GM10266 (cell line): ENCODE measurements at regions not wholly inside any gene's neighbourhood (a gene's known extent, or its start where the extent isn't known, plus 50 kb on each side); places are given as distances from the start of the nearest gene placed in this dataset.

Experiments used
- DNase-seq: peaks from one replicate; pipeline ENCODE4 v3.0.0; 2012; ENCODE audit errors: extremely low spot score
- TF ChIP-seq, protein P1 (sequence below): IDR thresholded peaks from 2 replicates; pipeline ENCODE4 v1.5.1; 2012; ENCODE audit warnings: mild to moderate bottlenecking, low read depth; ENCODE audit not compliant: control insufficient read depth, insufficient read depth; ENCODE audit errors: missing control alignments

DNA sequence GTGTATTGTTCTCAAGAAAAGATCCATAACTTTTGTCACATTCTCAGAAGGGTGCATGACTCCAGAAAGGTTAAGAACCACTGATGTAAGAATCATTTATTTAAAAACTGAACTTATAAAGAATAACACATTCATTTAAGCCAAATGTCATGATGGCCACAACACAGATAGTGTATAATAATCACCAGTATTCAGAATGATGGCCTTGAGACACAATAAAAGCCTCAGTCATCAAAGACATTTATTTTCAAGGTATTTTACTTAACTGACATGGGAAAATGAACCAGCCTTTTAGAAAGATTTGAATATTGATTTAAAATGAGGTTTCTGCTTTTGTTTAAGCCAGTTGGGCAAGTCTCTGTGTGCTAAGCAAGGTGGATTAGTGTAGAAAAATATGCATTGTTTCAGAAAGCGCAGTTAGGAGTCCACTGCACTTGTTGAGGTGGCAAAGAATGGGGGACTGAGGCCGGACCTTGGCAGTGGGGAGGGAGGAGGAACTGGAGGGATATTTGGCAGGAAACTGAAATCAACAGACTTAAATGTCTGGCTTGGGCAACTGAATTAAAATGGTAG is 371.9 kb upstream of the ESRRG start:
- DNase-seq, result no peak
- TF ChIP-seq, protein P1, sequence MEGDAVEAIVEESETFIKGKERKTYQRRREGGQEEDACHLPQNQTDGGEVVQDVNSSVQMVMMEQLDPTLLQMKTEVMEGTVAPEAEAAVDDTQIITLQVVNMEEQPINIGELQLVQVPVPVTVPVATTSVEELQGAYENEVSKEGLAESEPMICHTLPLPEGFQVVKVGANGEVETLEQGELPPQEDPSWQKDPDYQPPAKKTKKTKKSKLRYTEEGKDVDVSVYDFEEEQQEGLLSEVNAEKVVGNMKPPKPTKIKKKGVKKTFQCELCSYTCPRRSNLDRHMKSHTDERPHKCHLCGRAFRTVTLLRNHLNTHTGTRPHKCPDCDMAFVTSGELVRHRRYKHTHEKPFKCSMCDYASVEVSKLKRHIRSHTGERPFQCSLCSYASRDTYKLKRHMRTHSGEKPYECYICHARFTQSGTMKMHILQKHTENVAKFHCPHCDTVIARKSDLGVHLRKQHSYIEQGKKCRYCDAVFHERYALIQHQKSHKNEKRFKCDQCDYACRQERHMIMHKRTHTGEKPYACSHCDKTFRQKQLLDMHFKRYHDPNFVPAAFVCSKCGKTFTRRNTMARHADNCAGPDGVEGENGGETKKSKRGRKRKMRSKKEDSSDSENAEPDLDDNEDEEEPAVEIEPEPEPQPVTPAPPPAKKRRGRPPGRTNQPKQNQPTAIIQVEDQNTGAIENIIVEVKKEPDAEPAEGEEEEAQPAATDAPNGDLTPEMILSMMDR, result no peak

DNA sequence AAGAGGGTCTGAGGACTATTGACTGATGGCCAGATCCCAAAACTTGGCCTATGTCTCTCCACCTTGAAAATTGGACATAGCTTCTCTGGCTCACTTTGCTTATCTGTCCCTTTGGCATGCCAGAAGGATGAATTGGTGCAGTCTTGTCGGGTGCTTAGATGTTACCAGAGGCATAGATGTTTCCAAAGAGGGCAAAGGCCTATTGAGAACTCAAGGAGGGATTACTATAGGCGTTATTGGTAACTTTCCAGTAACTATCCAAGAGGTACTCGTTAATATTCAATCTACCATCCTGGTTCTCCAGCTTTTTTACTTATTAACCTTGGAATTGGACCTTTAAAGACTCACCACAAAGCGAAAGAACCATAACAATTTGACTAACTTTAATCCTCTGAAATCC is 368.3 kb upstream of the ESRRG start:
- TF ChIP-seq, protein P1, result no peak
- DNase-seq, result no peak

DNA sequence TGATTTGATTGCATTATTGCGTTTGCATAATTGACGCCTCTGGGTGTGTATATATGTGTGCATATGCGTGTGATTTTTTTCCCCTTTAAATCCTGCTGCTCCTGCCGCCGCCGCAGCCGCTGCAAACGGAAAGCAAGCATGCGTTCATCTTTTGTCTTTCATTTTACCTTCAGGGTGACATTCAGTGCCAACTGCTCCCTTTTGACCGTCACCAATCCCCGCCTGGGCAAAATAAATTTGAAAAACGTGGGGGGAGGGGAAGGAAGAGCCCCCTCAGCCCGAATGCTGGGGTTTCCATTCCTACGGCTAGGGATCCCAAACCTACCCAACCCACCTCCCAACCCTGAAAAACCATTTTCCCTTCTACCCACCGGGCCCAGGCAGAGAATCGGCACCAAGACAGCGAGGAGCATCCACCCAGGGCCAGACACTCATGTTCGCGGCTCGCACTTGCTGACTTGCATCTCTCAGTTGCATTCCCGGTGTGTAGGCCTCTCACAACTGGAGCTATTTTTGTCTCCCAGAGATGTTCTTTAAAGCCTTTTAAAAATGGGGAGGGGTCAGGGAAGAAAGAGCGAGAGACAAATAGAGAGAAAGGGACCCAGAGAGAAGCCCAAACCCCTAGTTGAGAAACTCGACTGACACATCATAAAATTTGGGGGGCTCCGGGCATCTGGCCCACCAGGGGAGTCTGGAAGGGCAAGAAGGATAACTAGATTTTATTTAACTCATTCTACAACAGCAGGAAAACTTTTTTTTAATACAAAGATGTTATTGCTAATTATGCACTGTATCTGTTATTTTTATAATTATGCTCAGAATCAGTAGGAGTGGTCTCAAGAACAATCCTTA is 367.1 kb upstream of the ESRRG start:
- TF ChIP-seq, protein P1, result no peak
- no peak for DNase-seq

DNA sequence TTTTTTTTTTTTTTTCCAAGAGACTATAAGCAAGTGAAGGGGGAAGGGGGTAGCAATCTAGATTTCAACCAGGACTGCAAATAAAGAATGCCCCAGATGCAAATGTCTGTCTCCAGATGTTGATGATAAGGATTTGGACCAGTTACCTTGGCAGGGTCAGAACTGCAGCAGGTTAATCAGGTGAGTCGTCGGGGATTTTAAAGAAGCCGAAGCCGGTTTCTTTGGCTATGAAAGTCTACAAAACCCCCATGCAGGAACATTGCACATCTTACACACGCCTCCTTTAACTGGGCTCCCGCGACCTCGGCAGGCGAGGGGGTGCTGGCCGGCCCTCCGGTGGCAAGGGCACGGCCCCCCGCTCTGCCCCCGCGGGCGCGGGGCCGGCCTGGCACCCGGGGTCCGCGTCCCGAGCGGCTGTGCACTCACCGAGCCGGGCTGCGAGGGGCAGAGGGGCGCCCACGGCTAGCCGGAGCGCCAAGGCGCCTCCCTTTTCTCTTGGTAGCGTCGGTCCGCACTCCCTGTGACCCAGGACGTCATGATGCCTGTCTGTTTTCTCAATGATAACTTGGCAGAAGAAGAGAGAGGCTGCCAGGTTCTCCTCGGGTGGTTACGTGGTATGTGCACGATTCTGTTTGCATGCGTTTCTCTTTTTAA is 366.3 kb upstream of the ESRRG start:
- TF ChIP-seq, protein P1, result no peak
- DNase-seq, result no peak

DNA sequence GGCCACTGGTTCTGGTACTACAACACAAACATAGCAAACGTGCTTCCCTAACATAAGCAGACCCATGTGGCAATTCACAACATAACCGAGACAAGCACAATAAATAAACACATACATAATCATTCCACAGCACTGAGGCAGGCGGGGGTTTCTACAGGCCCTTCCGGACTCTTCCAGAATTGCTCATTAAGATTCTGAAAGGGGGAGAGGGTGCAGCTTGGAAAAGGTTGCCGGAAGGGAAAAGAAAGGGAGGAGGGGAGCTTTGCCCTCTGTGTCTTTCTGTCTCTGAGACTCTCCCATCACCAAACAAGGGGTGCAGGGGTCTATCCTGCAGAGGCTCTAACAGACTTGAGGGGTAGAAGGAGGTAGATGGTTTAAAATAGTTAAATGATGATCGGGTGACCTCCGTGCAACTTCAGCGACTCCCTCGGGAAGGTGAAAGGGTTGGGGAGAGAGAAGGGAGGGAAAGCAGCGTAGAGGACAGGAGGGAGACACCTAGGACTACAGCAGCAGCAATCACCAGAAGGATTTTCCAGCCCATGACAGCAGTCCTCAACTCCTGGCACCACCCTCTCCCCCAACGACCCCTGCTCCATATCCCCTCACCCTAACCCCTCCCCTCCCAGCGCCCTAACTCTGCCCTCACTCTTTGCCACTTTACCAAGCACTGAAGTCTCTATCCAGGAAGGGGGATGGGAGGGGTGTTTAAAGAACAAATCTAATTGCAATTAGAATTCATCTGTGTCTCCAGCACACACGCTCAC is 365.5 kb upstream of the ESRRG start:
- DNase-seq, result no peak
- TF ChIP-seq, protein P1, result no peak

DNA sequence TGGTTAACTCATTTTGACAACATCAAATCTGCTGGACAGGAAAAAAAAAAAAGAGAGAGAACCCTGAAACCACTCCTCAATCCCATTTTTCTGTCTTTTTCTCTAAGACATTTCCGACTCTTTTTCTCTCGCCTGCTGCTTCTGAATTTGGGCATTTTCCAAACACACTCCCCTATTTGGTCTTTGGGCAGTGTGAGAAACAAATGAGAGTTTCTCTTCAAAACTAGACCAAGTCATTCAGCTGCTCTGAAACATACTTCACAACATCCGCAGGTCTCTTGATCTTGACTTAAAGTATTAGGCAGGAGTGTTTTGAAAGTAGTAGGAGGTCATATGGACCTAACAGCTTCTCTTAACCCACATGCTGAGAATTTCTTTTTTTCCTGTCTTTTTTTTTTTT is 364.8 kb upstream of the ESRRG start:
- TF ChIP-seq, protein P1, result no peak
- no peak for DNase-seq
